Islet of Langerhans (tissue), 1 donor: ENCODE measurements at regions not wholly inside any gene's neighbourhood (a gene's known extent, or its start where the extent isn't known, plus 50 kb on each side); places are given as distances from the start of the nearest gene placed in this dataset.

Experiments
- FAIRE-seq: peaks from one replicate; lab custom pipeline; 2011; peaks lifted over from hg19 to GRCh38; lab: Jason Lieb, UNC

DNA sequence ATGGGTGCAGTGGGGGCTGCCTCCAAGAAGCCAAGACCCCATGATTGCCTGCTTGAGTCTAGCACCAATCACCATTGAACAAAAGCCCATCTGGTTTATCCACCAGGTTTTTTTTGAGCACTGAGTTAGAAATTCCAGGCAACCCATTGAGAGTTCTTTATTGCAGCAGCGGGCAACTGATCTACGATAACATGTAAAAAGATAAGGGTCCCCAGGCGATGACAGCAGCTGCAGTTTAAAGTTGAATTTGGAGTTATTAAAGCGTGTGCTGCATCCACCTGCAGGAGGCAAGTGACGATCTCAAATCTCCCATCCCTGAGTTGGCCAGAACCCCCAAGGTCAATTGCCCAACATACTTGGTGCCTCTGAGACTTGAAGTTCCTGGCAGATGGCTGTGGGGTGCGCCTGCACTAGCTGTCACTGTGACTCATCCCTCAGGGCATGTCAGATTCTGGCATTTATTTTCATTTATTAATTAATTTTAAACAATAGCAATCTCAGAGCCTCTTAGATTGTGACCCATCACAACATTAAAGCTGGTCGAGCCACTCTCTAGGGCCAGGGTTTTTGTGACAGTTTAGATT lies 290.4 kb upstream of the SULF2 start:
- FAIRE-seq, result no peak

- no peak for FAIRE-seq
These were observed 285.8 kb upstream of the SULF2 start for GRCh38 chr20:48070991-48071652.

DNA sequence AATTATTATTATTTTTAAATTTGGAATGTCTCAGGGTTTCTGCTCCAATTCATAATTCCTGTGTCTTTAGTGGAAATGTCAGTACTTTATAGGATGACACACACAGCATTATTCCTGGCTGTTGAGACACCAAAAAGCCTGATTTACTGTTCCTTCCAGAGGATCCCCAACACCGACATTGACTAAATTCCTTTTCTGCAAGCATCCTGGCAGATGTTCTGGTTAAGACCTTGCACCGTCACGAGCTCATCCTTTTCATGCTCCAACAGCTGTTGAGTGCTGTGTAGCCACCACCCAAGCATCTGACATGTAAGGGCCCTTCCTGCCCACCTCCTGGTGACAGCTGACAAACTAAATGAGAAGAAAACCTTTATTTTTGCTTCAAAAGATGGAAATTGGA lies 284.3 kb upstream of the SULF2 start:
- FAIRE-seq, result no peak

GRCh38 chr20:48066851-48067250 lies 281.6 kb upstream of the SULF2 start:
- no peak for FAIRE-seq

DNA sequence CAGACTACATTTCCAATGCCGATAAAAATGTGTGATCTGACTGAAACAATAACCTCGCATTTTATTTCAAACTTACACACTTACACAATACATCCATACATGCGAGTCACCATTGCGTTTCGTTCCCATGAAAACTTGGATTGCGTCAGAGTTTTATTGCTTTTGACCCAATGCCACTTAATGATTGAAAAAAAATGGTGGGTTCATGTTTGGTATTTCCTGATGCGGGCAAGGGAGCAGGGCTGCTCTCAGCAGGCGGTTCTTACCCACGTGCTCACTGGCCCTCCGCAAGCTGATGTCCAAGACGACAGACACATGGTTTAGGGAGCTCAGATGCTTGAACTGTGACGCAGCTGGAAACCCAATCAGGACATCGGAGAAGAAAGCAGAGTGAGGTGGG lies 281.0 kb upstream of the SULF2 start:
- no peak for FAIRE-seq

- FAIRE-seq, result no peak
These were observed 280.6 kb upstream of the SULF2 start for GRCh38 chr20:48065833-48066232.

DNA sequence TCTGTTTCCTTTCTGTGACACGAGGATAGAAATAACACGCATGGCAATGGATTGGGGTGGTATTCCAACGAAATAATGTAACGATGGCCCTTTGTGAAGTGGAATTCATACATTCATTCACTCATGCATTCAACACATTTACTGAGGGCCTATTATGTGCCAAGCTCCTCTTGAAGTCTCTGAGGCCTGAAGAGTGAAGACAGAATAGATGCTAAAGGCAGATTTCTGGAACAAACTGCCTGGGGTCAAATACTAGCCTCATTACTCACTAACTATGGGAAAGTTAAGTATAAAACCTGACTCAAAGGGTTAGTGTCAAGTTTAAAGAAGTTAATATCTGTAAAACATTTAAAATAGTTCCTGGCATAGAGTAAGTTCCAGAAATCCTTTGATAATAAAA lies 279.6 kb upstream of the SULF2 start:
- FAIRE-seq, result no peak

DNA sequence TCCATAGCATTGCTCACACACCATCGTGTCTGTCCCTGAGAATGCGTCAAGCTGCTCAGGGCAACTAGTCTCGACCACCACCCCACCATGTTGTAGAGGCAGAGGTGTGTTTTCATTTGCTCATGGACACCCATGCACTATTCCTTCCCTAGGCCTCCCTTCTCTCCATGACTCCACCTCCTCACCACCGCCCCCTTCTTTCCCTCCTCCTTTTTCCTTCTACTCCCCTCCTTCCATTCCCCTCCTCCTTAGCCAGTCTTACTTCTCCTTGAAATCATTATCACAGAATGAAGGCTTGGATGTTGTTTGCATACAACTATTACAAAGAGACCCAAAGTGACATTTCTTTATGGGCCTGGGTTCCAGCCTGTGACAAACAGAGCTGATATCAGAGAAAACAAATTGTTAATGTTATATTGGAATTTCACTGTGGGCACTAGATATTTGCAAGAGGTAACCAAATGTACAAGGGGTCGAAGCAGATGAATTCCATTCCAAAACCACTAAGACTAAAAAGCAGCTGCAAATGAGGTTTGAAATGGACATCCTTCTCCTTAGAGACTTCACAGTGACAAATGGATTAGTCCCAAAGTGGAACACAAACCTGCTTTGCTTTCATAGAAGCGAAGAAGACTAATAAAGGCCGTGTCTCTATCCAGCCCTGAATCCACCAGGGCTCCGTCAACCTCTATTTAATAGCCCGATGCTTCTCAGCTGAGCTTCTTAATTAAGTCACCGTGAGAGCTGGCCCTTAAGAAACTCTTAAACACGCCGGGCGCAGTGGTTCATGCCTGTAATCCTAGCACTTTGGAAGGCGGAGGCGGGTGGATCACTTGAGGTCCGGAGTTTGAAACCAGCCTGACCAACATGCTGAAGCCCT lies 275.8 kb upstream of the SULF2 start:
- no peak for FAIRE-seq

DNA sequence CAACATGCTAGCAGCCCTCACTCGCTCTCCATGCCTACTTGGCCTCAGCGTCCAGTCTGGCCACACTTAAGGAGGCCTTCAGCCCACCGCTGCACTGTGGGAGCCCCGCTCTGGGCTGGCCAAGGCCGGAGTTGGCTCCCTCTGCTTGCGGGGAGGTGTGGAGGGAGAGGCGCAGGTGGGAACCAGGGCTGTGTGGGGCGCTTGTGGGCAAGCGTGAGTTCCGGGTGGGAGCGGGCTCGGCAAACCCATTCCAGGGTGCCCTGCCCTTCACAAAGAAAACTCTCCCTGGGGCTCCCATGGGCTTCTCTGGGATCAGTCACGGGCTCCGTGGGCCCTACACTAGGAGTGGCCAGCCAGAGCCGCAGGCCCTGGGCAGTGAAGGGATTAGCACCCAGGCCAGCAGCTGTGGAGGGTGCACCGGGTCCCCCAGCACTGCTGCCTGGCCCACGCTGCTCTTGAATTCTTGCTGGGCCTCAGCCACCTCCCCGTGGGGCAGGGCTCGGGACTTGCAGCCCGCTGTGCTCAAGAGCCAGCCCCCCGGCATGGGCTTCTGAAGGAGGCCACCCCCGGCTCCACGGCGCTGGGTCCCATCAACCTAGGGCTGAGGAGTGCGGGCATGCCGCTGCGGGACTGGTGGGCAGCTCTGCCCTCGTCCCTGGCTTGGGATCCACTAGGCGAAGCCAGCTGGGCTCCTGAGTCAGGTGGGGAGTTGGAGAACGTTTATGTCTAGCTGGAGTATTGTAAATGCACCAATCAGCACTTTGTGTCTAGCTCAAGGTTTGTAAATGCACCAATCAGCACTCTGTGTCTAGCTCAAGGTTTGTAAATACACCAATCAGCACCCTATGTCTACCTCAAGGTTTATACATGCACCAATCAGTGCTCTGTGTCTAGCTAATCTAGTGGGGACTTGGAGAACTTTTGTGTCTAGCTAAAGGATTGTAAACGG lies 273.6 kb upstream of the SULF2 start:
- FAIRE-seq, result no peak

DNA sequence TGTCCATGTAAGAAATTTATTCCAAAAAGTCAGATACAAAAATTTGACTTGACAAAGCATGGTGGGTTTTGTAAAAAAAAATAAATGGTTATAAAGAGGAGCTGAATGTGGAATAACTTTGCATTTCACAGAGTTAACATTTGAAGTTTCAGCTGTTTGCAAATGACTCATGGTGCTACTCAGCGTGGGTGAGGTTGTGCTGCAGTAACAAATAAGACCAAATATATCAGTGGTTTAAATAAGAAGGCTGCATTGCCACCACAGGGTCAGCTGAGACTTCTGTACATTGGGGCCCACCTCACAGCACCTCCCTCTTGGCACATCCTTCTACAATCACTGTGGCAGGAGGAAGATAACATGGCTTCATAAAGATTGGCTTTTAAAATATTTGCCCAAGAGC lies 272.5 kb upstream of the SULF2 start:
- no peak for FAIRE-seq

DNA sequence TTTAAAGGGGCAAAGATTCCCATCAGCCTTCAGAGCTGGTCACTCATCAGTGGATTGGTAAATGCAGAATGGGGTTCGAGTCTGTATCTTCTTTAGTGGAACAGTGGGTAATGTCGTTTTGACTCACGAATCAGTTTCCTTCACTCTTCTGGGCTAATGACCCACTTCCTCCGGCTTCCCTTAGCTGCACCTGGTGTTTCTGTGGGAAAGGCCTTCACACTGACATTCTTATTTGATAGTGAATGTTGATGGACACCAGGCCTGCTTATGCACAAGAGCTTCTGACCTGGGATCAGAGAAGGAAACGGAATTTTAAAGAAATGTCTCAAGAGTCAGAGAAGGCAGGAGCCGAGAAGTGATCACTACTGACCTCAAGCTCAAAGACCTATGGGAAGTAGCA lies 272.0 kb upstream of the SULF2 start:
- FAIRE-seq, result no peak

DNA sequence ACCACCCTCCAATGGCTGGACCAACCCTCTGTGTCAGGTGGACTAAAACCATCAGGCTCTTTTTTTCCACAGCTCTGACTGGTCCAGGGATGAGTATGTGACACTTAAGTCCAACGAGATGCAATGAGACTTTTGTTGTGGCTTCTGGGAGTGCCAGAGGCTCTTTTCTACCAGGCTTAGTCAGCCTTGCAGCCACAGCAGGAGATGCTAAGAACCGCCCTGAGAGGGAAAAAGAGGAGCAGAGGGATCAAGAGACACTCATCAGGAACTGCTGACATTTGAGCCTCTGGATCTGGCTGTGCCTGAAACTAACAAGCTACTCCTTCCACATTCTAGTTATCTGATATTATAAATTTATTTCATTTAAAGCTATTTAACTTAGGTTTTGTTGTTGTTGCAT lies 270.9 kb upstream of the SULF2 start:
- FAIRE-seq, result no peak

DNA sequence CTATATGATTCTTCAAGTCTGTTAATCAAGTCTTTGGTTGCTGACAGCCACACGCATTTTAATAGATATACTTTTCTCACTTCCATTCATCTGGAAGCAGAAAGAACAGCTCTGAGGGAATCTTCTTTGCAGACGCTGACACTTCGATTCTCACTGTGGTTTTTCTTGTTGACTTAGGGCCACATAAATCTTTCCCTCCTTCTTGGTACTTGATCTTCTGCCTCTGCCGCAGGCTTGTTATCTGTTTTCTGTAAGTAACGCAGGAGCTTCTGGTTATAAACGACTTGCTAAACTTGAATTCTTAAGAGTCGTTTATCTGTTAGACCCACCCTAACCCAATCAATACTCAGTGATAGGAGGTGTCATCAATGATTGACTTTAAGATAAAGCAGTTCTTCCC lies 268.8 kb upstream of the SULF2 start:
- no peak for FAIRE-seq

DNA sequence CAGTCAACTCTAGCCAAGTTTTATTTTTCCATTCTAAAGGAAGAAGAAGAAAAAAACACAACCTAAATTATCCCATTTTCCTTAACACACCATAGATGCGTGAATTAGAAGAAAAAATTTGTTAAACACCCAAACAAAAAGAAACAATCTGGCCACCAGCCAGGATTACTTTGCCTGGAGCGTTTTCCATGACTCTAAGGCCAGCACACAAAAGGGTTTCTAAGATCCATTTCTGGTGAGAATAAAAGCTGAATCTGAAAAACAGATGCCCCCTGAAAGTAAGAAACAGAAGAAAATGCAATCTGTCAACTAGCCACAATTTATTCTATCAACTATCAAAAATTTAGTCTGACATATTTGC lies 267.2 kb upstream of the SULF2 start:
- FAIRE-seq, result no peak

DNA sequence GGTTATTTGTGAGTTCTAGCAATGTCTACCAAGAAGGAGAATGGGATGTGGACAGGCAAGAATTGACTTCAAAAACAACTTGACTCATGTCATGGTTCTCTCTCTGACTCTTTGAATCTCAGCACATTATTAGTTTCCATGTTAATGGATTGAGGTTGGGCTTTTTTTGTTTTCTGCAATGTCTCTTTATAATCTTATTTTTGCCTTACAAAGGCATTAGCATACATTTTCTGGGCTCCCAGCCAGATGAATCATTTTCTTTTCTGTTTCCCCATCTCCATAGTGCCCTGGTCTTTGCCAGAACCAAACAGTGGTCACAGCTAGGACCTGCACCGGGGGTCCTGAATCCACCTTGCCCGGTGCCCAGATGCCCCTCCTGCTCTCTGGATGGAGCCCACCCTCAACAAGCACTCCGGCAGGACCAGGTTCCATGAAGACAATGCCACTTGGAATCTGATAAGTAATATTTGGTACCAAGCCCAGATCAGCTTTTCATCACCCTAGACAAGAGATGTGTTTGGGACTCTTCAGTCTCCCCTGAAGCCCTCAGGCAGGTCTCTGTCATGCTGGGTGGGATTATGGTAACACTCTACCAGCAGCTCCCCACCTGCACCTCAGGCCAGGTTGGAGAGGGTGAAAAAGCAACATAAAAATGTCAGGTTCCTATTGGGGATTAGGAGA lies 266.7 kb upstream of the SULF2 start:
- FAIRE-seq, result no peak

GRCh38 chr20:48049641-48050040 lies 264.4 kb upstream of the SULF2 start:
- FAIRE-seq, result no peak

DNA sequence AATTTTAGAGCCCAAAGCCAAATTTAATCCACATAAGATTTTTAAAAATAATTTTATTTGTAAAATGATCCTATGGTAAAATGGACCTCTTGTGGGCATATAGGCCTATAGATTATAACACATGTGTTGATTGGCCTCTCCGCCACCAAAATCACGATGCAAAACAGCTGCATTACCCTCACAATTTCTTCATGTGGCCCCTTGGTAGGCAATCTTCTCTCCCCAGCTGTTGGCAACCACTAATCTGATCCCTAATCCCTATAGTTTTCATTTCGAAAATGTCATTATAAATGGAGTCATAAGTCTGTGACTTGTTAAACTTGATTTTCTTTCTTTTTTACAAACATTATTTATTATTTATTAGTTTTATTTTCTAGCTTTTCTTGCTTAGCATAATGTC lies 263.9 kb upstream of the SULF2 start:
- no peak for FAIRE-seq

DNA sequence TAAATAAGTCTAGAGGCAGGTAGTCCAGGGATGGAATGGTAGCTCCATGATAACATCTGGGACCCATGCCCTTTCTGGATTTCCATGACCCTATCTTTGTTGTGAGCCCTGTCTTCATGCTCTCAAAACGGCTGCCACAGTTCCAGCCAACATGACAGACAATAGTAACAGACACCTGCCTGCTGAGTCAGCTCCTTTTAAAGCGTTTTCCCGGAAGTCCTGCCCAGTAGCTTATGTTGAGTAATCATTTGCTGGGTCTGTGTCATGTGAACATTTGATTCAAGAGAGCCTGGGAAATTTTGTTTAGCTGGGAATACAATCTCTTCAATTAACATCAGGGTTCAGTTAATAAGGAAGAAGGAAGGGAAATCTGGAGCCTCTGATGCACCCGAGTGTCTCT lies 262.2 kb upstream of the SULF2 start:
- no peak for FAIRE-seq

GRCh38 chr20:48042628-48043027 lies 257.3 kb upstream of the SULF2 start:
- FAIRE-seq, result no peak

DNA sequence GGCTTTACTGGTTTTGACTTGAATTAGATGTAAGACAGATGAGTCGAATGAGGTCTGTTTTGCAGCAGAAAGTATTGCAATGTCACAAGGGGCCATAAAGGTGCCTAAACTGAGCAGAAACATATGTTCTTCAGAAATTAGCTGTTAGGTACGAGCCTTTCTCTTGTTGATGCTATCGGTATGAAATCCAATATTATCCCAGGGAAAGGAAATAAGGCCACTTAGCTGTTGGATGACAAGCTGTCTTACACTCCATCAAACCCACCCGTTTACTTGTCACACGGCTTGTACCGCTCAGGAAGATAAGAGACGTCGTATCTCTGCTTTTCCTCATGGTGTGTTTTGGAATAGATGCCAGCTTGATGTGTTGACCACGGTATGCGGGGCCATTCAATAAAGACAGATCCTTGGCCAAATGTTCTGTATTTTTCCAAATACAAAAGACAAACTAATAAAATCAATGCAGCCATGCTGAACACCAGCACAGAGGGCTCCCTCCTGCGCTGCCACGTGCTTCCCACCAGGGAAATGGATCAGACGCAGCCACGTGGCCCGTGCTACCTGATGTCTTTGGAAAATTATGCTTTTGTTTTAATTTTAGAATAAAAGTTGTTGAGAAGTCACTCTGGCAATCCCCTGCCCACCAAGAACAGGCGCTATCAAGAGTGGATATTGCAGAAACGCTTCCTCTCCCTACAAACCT lies 255.9 kb upstream of the SULF2 start:
- FAIRE-seq, result no peak

GRCh38 chr20:48040491-48040890 lies 255.2 kb upstream of the SULF2 start:
- FAIRE-seq, result no peak
